ENCODE measurements at regions not wholly inside any gene's neighbourhood (a gene's known extent, or its start where the extent isn't known, plus 50 kb on each side); places are given as distances from the start of the nearest gene placed in this dataset.

GRCh38 chr20:51305316-51306052 lies 237.0 kb downstream of the NFATC2 start:
- Histone ChIP-seq H3K9me3 (peaks cover 0 to 16% (median 2%) of the 10 kb centered on the region in 11 donors), H3K4me3 (no peak overlapping the region), H3K4me1 (peaks cover 0 to 7% (median 0%) of the 10 kb centered on the region in 9 donors), H3K36me3 (no peaks in the 10 kb centered on the region), H3K27me3 (peaks cover 0 to 15% (median 0%) of the 10 kb centered on the region in 7 donors), H3K27ac (no peak overlapping the region)
- DNase-seq (no peak), ATAC-seq (no peak)
- no peak for TF ChIP-seq CTCF (IDR thresholded peaks at IDR 0.05)
- intact Hi-C loops (cut with DNase I): loop anchor here (1.0 to 10.0 kb wide), 7 partner anchors 81 to 511 kb away; partner anchors contain the start of gene BCAS4 (in 4 of the 10)
- 50% methylated on average over 6 of the region's 6 CpGs for WGBS, 2 donors

- no peak overlapping the region for H3K27ac ChIP-seq
- no peak for TF ChIP-seq CTCF (IDR thresholded peaks at IDR 0.05)
- intact Hi-C loops (cut with DNase I): loop anchor here in 5 of 10 donors (2.0 to 10.0 kb wide), 3 partner anchors 79 to 509 kb away; partner anchors contain the start of gene BCAS4 (in 4 of the 5)
- DNase-seq: no peak
- peaks cover 0 to 7% (median 0%) of the 10 kb centered on the region in 9 donors for H3K4me1 ChIP-seq
- H3K9me3 ChIP-seq: peaks cover 0 to 27% (median 6%) of the 10 kb centered on the region in 11 donors
- peaks cover 0 to 15% (median 0%) of the 10 kb centered on the region in 7 donors for H3K27me3 ChIP-seq
- H3K36me3 ChIP-seq: no peaks in the 10 kb centered on the region
- 85 to 95% methylated on average over 11 of the region's 11 CpGs for WGBS, 2 donors
- H3K4me3 ChIP-seq: no peak overlapping the region
- no peak for ATAC-seq
Measured at GRCh38 chr20:51303731-51304670, 238.5 kb downstream of the NFATC2 start.

GRCh38 chr20:51301026-51301425 lies 241.5 kb downstream of the NFATC2 start:
- Histone ChIP-seq H3K9me3 (peaks cover 0 to 27% (median 6%) of the 10 kb centered on the region in 11 donors), H3K27ac (no peak overlapping the region), H3K27me3 (peaks cover 0 to 9% (median 0%) of the 10 kb centered on the region in 7 donors), H3K4me1 (no peaks in the 10 kb centered on the region), H3K4me3 (no peak overlapping the region), H3K36me3 (no peaks in the 10 kb centered on the region)
- DNase-seq: no peak
- no peak for ATAC-seq
- no peak for TF ChIP-seq CTCF (IDR thresholded peaks at IDR 0.05)
- WGBS, 2 donors: 84 to 86% methylated on average over 4 of the region's 4 CpGs
- intact Hi-C loops (cut with DNase I): loop anchor here in 5 of 10 donors (10.0 kb wide), 2 partner anchors 76 to 506 kb away; partner anchors contain the start of gene BCAS4 (in 4 of the 5)

- intact Hi-C loops (cut with DNase I): loop anchor here in 5 of 10 donors (10.0 kb wide), 2 partner anchors 75 to 505 kb away; partner anchors contain the start of gene BCAS4 (in 4 of the 5)
- Histone ChIP-seq H3K4me3 (no peak overlapping the region), H3K27me3 (peaks cover 0 to 5% (median 0%) of the 10 kb centered on the region in 7 donors), H3K9me3 (peaks cover 0 to 27% (median 6%) of the 10 kb centered on the region in 11 donors), H3K36me3 (no peaks in the 10 kb centered on the region), H3K27ac (no peak overlapping the region), H3K4me1 (no peaks in the 10 kb centered on the region)
- TF ChIP-seq CTCF (IDR thresholded peaks at IDR 0.05): no peak
- no peak for ATAC-seq
- no peak for DNase-seq
- WGBS, 2 donors: 49 to 56% methylated on average over 2 of the region's 2 CpGs
Measured at GRCh38 chr20:51300104-51300503, 242.4 kb downstream of the NFATC2 start.

Data from heart right ventricle (tissue), 16 donors.